Mucosa of descending colon (tissue), 3 donors: ENCODE measurements at regions not wholly inside any gene's neighbourhood (a gene's known extent, or its start where the extent isn't known, plus 50 kb on each side); places are given as distances from the start of the nearest gene placed in this dataset.

Experiments
- ATAC-seq: fragments of 200-7000 bp; cut with Tn5 transposase; one replicate; pipeline ENCODE4 v1.9.1; 2020; ENCODE audit warnings: mild to moderate bottlenecking, moderate library complexity
- DNase-seq, 3 donors: peaks; one replicate each; pipeline ENCODE4 v3.0.0-alpha.2; 2020
- H3K36me3 ChIP-seq: fragments of 200-600 bp; one replicate; pipeline ENCODE4 v1.8.0; 2021; ENCODE audit warnings: low read depth, mild to moderate bottlenecking
- H3K4me1 ChIP-seq: fragments of 200-600 bp; one replicate; pipeline ENCODE4 v1.8.0; 2021; ENCODE audit warnings: low read depth, mild to moderate bottlenecking
- H3K4me3 ChIP-seq: fragments of 200-600 bp; one replicate; pipeline ENCODE4 v1.8.0; 2021; ENCODE audit warnings: mild to moderate bottlenecking
- H3K9me3 ChIP-seq: fragments of 200-600 bp; one replicate; pipeline ENCODE4 v1.8.0; 2021; ENCODE audit warnings: mild to moderate bottlenecking
- CTCF ChIP-seq: fragments of 200-600 bp; IDR thresholded peaks from one replicate; pipeline ENCODE4 v1.8.0; 2022; ENCODE audit warnings: antibody characterized with exemption, mild to moderate bottlenecking
- intact Hi-C, 2 donors: fragments of 100-400 bp; cut with DNase I in 1 of 2; cut with micrococcal nuclease in 1 of 2; formaldehyde crosslinking; loops; one replicate each; pipeline versions ENCODE4 v1.11.0 to v1.11.1; 2022; cut with DNase I, micrococcal nuclease
- donor health status: DM: no; HTN: no; CAD: no; lungs with moderate emphysema.
- donor health status: DM: no; HTN: no; CAD: no.
- donor health status: DM: no; HTN: yes; CAD: no.

GRCh38 chr10:78747401-78748234 lies 321.1 kb upstream of the ZMIZ1 start:
- ATAC-seq (no peak), DNase-seq (no peak)
- Histone ChIP-seq H3K4me3 (no peak overlapping the region), H3K9me3 (no peaks in the 10 kb centered on the region), H3K36me3 (no peaks in the 10 kb centered on the region), H3K4me1 (peaks cover 6% of the 10 kb centered on the region)
- TF ChIP-seq CTCF, result no peak
- intact Hi-C loops, result no loop called here

- Histone ChIP-seq H3K9me3 (no peaks in the 10 kb centered on the region), H3K36me3 (no peaks in the 10 kb centered on the region), H3K4me3 (no peak overlapping the region), H3K4me1 (peaks cover 3% of the 10 kb centered on the region)
- DNase-seq, result no peak
- ATAC-seq, result no peak
- intact Hi-C loops, result no loop called here
- no peak for TF ChIP-seq CTCF
Measured at GRCh38 chr10:78748235-78748533, 320.6 kb upstream of the ZMIZ1 start.

- DNase-seq (no peak), ATAC-seq (no peak)
- H3K4me3 ChIP-seq, result no peak overlapping the region
- intact Hi-C loops, result no loop called here
- H3K4me1 ChIP-seq, result no peaks in the 10 kb centered on the region
- no peaks in the 10 kb centered on the region for H3K36me3 ChIP-seq
- H3K9me3 ChIP-seq, result no peaks in the 10 kb centered on the region
- no peak for TF ChIP-seq CTCF
Measured at GRCh38 chr10:78749200-78749599, 319.6 kb upstream of the ZMIZ1 start.

- no peak for ATAC-seq
- no peaks in the 10 kb centered on the region for H3K9me3 ChIP-seq
- TF ChIP-seq CTCF, result no peak
- H3K4me1 ChIP-seq, result no peaks in the 10 kb centered on the region
- no peak for DNase-seq
- intact Hi-C loops, result no loop called here
- H3K36me3 ChIP-seq, result no peaks in the 10 kb centered on the region
- no peak overlapping the region for H3K4me3 ChIP-seq
Measured at GRCh38 chr10:78749898-78750297, 318.9 kb upstream of the ZMIZ1 start.

- DNase-seq (no peak), ATAC-seq (no peak)
- TF ChIP-seq CTCF, result no peak
- no peaks in the 10 kb centered on the region for H3K36me3 ChIP-seq
- no peak overlapping the region for H3K4me3 ChIP-seq
- no peaks in the 10 kb centered on the region for H3K4me1 ChIP-seq
- no peaks in the 10 kb centered on the region for H3K9me3 ChIP-seq
- intact Hi-C loops, result no loop called here
Measured at GRCh38 chr10:78750418-78750817, 318.3 kb upstream of the ZMIZ1 start.

- intact Hi-C loops, result no loop called here
Measured at GRCh38 chr10:78751716-78752115, 317.1 kb upstream of the ZMIZ1 start.

More at GRCh38 chr10:78751716-78752115, 317.1 kb upstream of the ZMIZ1 start:
- no peak for ATAC-seq
- DNase-seq, result no peak
- H3K36me3 ChIP-seq, result no peaks in the 10 kb centered on the region
- H3K9me3 ChIP-seq, result no peaks in the 10 kb centered on the region
- H3K4me3 ChIP-seq, result no peak overlapping the region
- TF ChIP-seq CTCF, result no peak
- H3K4me1 ChIP-seq, result no peaks in the 10 kb centered on the region
